ENCODE measurements at regions not wholly inside any gene's neighbourhood (a gene's known extent, or its start where the extent isn't known, plus 50 kb on each side); places are given as distances from the start of the nearest gene placed in this dataset.
A peak's percentile ranks its signal among the peaks of the same experiment; 100 is the strongest.

- no peak for ATAC-seq (ENCODE audit: low FRiP score)
- no peak for DNase-seq (ENCODE audit: low spot score)
- TF ChIP-seq CTCF (IDR thresholded peaks at IDR 0.05), result no peak
Observed at GRCh38 chr14:56371737-56372136, 207.9 kb upstream of the TMEM260 start.

- TF ChIP-seq CTCF (IDR thresholded peaks at IDR 0.05), result no peak
- DNase-seq (ENCODE audit: low spot score) (no peak), ATAC-seq (ENCODE audit: low FRiP score) (peak; percentile 19)
Observed at GRCh38 chr14:56374421-56374820, 205.2 kb upstream of the TMEM260 start.

- TF ChIP-seq CTCF (IDR thresholded peaks at IDR 0.05), result no peak
- DNase-seq (ENCODE audit: low spot score) (no peak), ATAC-seq (ENCODE audit: low FRiP score) (no peak)
Observed at GRCh38 chr14:56378046-56378445, 201.6 kb upstream of the TMEM260 start.

GRCh38 chr14:56378475-56378877 is 201.1 kb upstream of the TMEM260 start:
- no peak for TF ChIP-seq CTCF (IDR thresholded peaks at IDR 0.05)
- DNase-seq (ENCODE audit: low spot score), result no peak
- peak; percentile 83 for ATAC-seq (ENCODE audit: low FRiP score)

GRCh38 chr14:56379956-56380355 is 199.6 kb upstream of the TMEM260 start:
- no peak for TF ChIP-seq CTCF (IDR thresholded peaks at IDR 0.05)
- DNase-seq (ENCODE audit: low spot score) (no peak), ATAC-seq (ENCODE audit: low FRiP score) (peak; percentile 40)

- no peak for DNase-seq (ENCODE audit: low spot score)
- TF ChIP-seq CTCF (IDR thresholded peaks at IDR 0.05), result no peak
- no peak for ATAC-seq (ENCODE audit: low FRiP score)
Observed at GRCh38 chr14:56386024-56386423, 193.6 kb upstream of the TMEM260 start.

- ATAC-seq (ENCODE audit: low FRiP score), result no peak
- no peak for TF ChIP-seq CTCF (IDR thresholded peaks at IDR 0.05)
- DNase-seq (ENCODE audit: low spot score), result no peak
Observed at GRCh38 chr14:56390859-56391258, 188.7 kb upstream of the TMEM260 start.
